K562 (cell line): ENCODE measurements at regions not wholly inside any gene's neighbourhood (a gene's known extent, or its start where the extent isn't known, plus 50 kb on each side); places are given as distances from the start of the nearest gene placed in this dataset.

Source experiments
- ATAC-seq: fragments of 200-7000 bp; cut with Tn5 transposase; 3 replicates; pipeline ENCODE4 v1.9.1; 2020; ENCODE audit warnings: moderate library complexity
- BruUV-seq: library from RNA; stranded (reverse); fragments of 400-500 nt; replicated peaks from 2 replicates; lab custom pipeline; 2021; lab: Mats Ljungman, UMichigan
- CTCF ChIA-PET: fragments of 300-600 bp; formaldehyde crosslinking; extraction: SDS; loops from one replicate; lab custom pipeline; 2021; ENCODE audit warnings: low intra/inter-chr PET ratio; lab: Yijun Ruan, JAX
- POLR2A ChIA-PET: fragments of 300-600, 350-650 bp; sonication (Branson Sonifier 250); formaldehyde crosslinking; extraction: SDS; loops from one replicate; lab custom pipeline; 2021; ENCODE audit warnings: antibody characterized with exemption, inconsistent platforms; lab: Yijun Ruan, JAX
- DNase-seq, 4 experiments: peaks; one replicate each; pipeline versions ENCODE4 v3.0.0 to v3.0.0-alpha.2; 2011 to 2018; ENCODE audit warnings: low spot score in 3 of 4, mixed read lengths in 3 of 4; ENCODE audit errors: extremely low read depth in 1 of 4
- FAIRE-seq: peaks from 2 replicates; lab custom pipeline; 2011; peaks lifted over from hg19 to GRCh38; lab: Jason Lieb, UNC
- H2AFZ ChIP-seq: 2 replicates; pipeline ENCODE4 v1.6.0; 2011; ENCODE audit warnings: low read depth, low read length, control low read depth, inconsistent platforms
- H3K27ac ChIP-seq: fragments of 200-600 bp; 3 replicates; pipeline ENCODE4 v1.8.0; 2011; ENCODE audit warnings: low read depth, mild to moderate bottlenecking, control low read depth, inconsistent platforms, low read length, moderate library complexity, mixed read lengths; ENCODE audit errors: extremely low read depth
- H3K27me3 ChIP-seq, 2 experiments: fragments of 300-600 bp in 1 of 2; 2 replicates in 1 of 2; 3 replicates in 1 of 2; pipeline versions ENCODE4 v1.6.0 to v1.8.0; 2011; ENCODE audit warnings: inconsistent platforms in 2 of 2, low read length in 2 of 2, mild to moderate bottlenecking in 1 of 2, mixed read lengths in 1 of 2, moderate library complexity in 1 of 2; ENCODE audit not compliant: control insufficient read depth in 2 of 2, insufficient read depth in 2 of 2
- H3K36me3 ChIP-seq: fragments of 300-600 bp; 3 replicates; pipeline ENCODE4 v1.8.0; 2011; ENCODE audit warnings: mild to moderate bottlenecking, low read length, inconsistent platforms; ENCODE audit not compliant: control insufficient read depth, insufficient read depth
- H3K4me1 ChIP-seq, 2 experiments: fragments of 200-600 bp in 1 of 2; replicated peaks in 1 of 2; 2 replicates in 1 of 2; 3 replicates in 1 of 2; pipeline versions ENCODE4 v1.5.1 to v1.8.0; 2011; ENCODE audit warnings: inconsistent platforms in 2 of 2, low read length in 2 of 2, mild to moderate bottlenecking in 1 of 2, mixed read lengths in 1 of 2, moderate library complexity in 1 of 2; ENCODE audit not compliant: control insufficient read depth in 2 of 2, insufficient read depth in 2 of 2
- H3K4me2 ChIP-seq: 2 replicates; pipeline ENCODE4 v1.6.1; 2011; ENCODE audit warnings: low read length, control low read depth, inconsistent platforms, mixed read lengths; ENCODE audit not compliant: insufficient read depth
- H3K4me3 ChIP-seq: fragments of 200-600 bp; sonication (generic), shearing (Covaris generic); 2 replicates; pipeline ENCODE4 v1.5.1; 2016; ENCODE audit warnings: control low read depth, inconsistent platforms
- H3K79me2 ChIP-seq: fragments of 200-600 bp; 3 replicates; pipeline ENCODE4 v1.8.0; 2011; ENCODE audit warnings: low read length, inconsistent platforms; ENCODE audit not compliant: control insufficient read depth, insufficient read depth
- H3K9ac ChIP-seq, 2 experiments: 2 replicates each; pipeline versions ENCODE4 v1.6.0 to v1.6.1; 2011; ENCODE audit warnings: low read depth in 2 of 2, low read length in 2 of 2, control low read depth in 1 of 2, inconsistent platforms in 1 of 2, mild to moderate bottlenecking in 1 of 2, mixed read lengths in 1 of 2; ENCODE audit not compliant: insufficient read depth in 1 of 2
- H3K9me1 ChIP-seq: one replicate; pipeline ENCODE4 v1.6.0; 2011; ENCODE audit warnings: inconsistent platforms, mild to moderate bottlenecking, low read length, moderate library complexity; ENCODE audit not compliant: control insufficient read depth, insufficient read depth
- H3K9me3 ChIP-seq: replicated peaks from 2 replicates; pipeline ENCODE4 v1.5.1; 2011; ENCODE audit warnings: low read depth, low read length, inconsistent platforms; ENCODE audit not compliant: control insufficient read depth, insufficient read depth
- H4K20me1 ChIP-seq: replicated peaks from 2 replicates; pipeline ENCODE4 v1.6.1; 2011; ENCODE audit warnings: low read length, inconsistent platforms, mixed read lengths; ENCODE audit not compliant: control insufficient read depth, insufficient read depth
- ASH1L ChIP-seq: fragments of 450-650 bp; IDR thresholded peaks from 2 replicates; pipeline ENCODE4 v1.6.1; 2018; ENCODE audit warnings: borderline replicate concordance, mild to moderate bottlenecking, low read depth; ENCODE audit not compliant: partially characterized antibody
- BCL6 ChIP-seq: fragments of 250-450 bp; sonication (Bioruptor Pico); IDR thresholded peaks from 2 replicates; pipeline ENCODE4 v1.4.0; 2020
- E4F1 ChIP-seq: fragments of 250-450 bp; sonication (Bioruptor Pico); IDR thresholded peaks from 2 replicates; pipeline ENCODE4 v1.5.0; 2021; ENCODE audit warnings: mild to moderate bottlenecking, borderline replicate concordance
- JUND ChIP-seq, 2 experiments: IDR thresholded peaks; 2 replicates in 1 of 2; 3 replicates in 1 of 2; pipeline ENCODE4 v1.6.1; 2011; ENCODE audit warnings: borderline replicate concordance in 2 of 2, low read depth in 2 of 2, low read length in 2 of 2, improper control_type of control experiment in 1 of 2, missing biosample characterization in 1 of 2, missing genetic modification characterization in 1 of 2, missing genetic modification reagents in 1 of 2
- KLF13 ChIP-seq: fragments of 450-650 bp; IDR thresholded peaks from 2 replicates; pipeline ENCODE4 v1.6.1; 2016; ENCODE audit warnings: missing genetic modification characterization, low read depth, mild to moderate bottlenecking, missing compliant biosample characterization, moderate library complexity, borderline replicate concordance
- NFATC3 ChIP-seq: fragments of 450-650 bp; IDR thresholded peaks from 2 replicates; pipeline ENCODE4 v1.6.1; 2017; ENCODE audit warnings: mild to moderate bottlenecking
- PREB ChIP-seq: sonication (generic); formaldehyde crosslinking; IDR thresholded peaks from 2 replicates; pipeline ENCODE4 v1.8.1; 2023; ENCODE audit warnings: mild to moderate bottlenecking, missing genetic modification reagents
- PRPF4 ChIP-seq: fragments of 200-400 bp; formaldehyde crosslinking; IDR thresholded peaks from one replicate; pipeline ENCODE4 v1.6.1; 2017; ENCODE audit warnings: low read length, low read depth, mild to moderate bottlenecking; ENCODE audit not compliant: insufficient read depth, poor library complexity, severe bottlenecking
- SIRT6 ChIP-seq: IDR thresholded peaks from one replicate; pipeline ENCODE4 v1.6.1; 2012; ENCODE audit warnings: low read depth, mild to moderate bottlenecking, control low read depth, inconsistent platforms, low read length, moderate library complexity
- TGIF2 ChIP-seq: sonication (generic); formaldehyde crosslinking; IDR thresholded peaks from 2 replicates; pipeline ENCODE4 v1.8.1; 2022; ENCODE audit warnings: mild to moderate bottlenecking, missing genetic modification reagents, moderate library complexity
- THRAP3 ChIP-seq: fragments of 450-650 bp; IDR thresholded peaks from 2 replicates; pipeline ENCODE4 v1.6.1; 2016; ENCODE audit warnings: mild to moderate bottlenecking, inconsistent platforms, borderline replicate concordance
- ZNF217 ChIP-seq: sonication (generic); formaldehyde crosslinking; IDR thresholded peaks from 2 replicates; pipeline ENCODE4 v1.8.0; 2022; ENCODE audit warnings: mild to moderate bottlenecking, missing genetic modification reagents
- ZNF354B ChIP-seq: fragments of 250-450 bp; sonication (Bioruptor Pico); IDR thresholded peaks from 2 replicates; pipeline ENCODE4 v1.4.0; 2020
- ZNF75A ChIP-seq: fragments of 450-650 bp; formaldehyde crosslinking; IDR thresholded peaks from 2 replicates; pipeline ENCODE4 v1.4.0; 2020; ENCODE audit warnings: mild to moderate bottlenecking
- WGBS: fragments of 100-300 bp; shearing (Covaris generic); methylation state at CpG from one replicate; pipeline ENCODE4 v1.1.6; 2016; ENCODE audit warnings: low coverage, mixed read lengths; ENCODE audit not compliant: insufficient coverage; ENCODE audit errors: missing lambda C conversion rate; 5-methylcytosine and 5-hydroxymethylcytosine counted together
- in situ Hi-C: fragments of 300-500 bp; cut with MboI; formaldehyde crosslinking; loops from 4 replicates; pipeline ENCODE4 v1.15.0; 2018; ENCODE audit warnings: inconsistent platforms, mixed read lengths
- intact Hi-C: fragments of 100-400 bp; cut with micrococcal nuclease; formaldehyde crosslinking; loops from 2 replicates; pipeline ENCODE4 v1.14.2; 2022

GRCh38 chr10:37582237-37582636 lies 275.2 kb downstream of the ZNF248 start (continued):
- no peak for TF ChIP-seq THRAP3
- TF ChIP-seq, all 486 proteins: peak for 0

- intact Hi-C loops = no loop called here
- Histone ChIP-seq H3K9me1 (no peaks in the 10 kb centered on the region), H3K4me2 (no peak overlapping the region), H3K9me3 (no peaks in the 10 kb centered on the region), H3K9ac (no peak overlapping the region), H3K4me1 (no peaks in the 10 kb centered on the region), H3K79me2 (no peaks in the 10 kb centered on the region), H2AFZ (no peak overlapping the region), H3K27ac (no peak overlapping the region), H3K36me3 (no peaks in the 10 kb centered on the region), H3K27me3 (no peaks in the 10 kb centered on the region), H4K20me1 (no peaks in the 10 kb centered on the region), H3K4me3 (no peak overlapping the region)
- ChIA-PET CTCF (no interaction called here), POLR2A (no interaction called here)
- DNase-seq (no peak), FAIRE-seq (no peak), ATAC-seq (no peak)
- BruUV-seq = no TSS peak
- TF ChIP-seq ZNF217 (CRISPR knock-in tag) (no peak), ZNF75A (no peak), BCL6 (CRISPR knock-in tag) (no peak), TGIF2 (no peak), ZNF354B (CRISPR knock-in tag) (no peak), NFATC3 (no peak), KLF13 (tag) (no peak), JUND (IDR thresholded peaks at IDR 0.05; ENCODE audit: borderline replicate concordance, low read depth, low read length) (no peak), JUND (tag; IDR thresholded peaks at IDR 0.05; ENCODE audit: borderline replicate concordance, low read depth, low read length) (no peak), PRPF4 (no peak), PREB (no peak), E4F1 (CRISPR knock-in tag) (no peak), ASH1L (no peak), SIRT6 (no peak)
- in situ Hi-C loops = no loop called here
- 0% methylated on average over 1 of the region's 1 CpG for WGBS
Observed at GRCh38 chr10:37576154-37576553, 281.3 kb downstream of the ZNF248 start.
